GM18873 (cell line): ENCODE measurements at regions not wholly inside any gene's neighbourhood (a gene's known extent, or its start where the extent isn't known, plus 50 kb on each side); places are given as distances from the start of the nearest gene placed in this dataset.

Source experiments
- ATAC-seq: cut with Tn5 transposase; IDR thresholded peaks from one replicate; pipeline ENCODE4 v1.9.1; 2021; ENCODE audit warnings: mild to moderate bottlenecking, moderate library complexity, moderate number of reproducible peaks; ENCODE audit not compliant: unreplicated experiment, low FRiP score

DNA sequence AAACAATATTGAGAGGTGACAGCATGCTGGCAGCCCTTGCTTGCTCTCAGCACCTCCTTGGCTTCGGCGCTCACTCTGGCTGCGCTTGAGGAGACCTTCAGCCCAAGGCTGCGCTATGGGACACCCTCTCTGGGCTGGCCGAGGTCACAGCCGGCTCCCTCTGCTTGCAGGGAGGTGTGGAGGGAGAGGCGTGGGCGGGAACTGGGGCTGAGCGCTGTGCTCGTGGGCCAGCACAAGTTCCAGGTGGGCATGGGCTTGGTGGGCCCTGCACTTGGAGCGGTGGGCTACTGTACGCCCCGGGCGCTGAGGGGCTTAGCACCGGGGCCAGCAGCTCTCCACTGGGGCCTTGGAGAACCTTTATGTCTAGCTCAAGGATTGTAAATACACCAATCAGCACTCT, 1613.8 kb upstream of the IGFBP7 start:
- no peak for ATAC-seq

DNA sequence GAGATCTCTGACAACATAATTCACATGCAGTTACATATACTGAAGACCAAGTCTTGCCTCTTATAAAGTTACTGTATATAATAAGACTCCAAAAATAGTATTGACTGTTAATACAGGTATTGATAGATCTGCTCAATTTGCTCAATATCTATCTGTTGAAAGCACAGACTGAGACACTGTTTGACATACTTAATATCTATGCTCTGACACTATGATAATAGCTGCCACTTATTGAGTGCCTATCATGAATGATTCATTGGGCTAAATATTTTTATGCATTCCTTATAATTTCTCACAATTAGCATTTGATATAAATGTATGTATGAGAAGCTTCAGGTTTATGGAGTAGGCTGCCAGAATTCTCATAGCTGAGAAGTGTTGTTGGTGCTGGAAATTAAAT, 1600.9 kb upstream of the IGFBP7 start:
- no peak for ATAC-seq

DNA sequence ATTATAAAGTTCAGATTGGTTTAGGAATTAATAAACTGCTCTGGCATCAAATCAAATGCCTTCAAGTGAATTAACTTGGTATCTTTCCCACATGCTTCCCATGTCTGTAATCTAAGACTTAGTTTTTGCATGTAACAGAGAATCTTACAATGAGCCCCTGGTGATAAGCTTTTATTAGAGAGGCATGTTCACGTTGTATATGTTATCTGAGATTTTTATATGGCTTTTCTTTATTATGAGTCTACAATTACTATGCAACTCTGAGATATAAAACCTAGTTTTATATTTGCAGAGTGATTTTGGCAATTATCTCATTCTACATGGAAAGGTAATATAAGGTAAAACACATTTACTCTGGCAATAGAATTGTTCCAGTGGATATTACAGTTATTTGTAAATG, 1578.4 kb upstream of the IGFBP7 start:
- ATAC-seq, result no peak

DNA sequence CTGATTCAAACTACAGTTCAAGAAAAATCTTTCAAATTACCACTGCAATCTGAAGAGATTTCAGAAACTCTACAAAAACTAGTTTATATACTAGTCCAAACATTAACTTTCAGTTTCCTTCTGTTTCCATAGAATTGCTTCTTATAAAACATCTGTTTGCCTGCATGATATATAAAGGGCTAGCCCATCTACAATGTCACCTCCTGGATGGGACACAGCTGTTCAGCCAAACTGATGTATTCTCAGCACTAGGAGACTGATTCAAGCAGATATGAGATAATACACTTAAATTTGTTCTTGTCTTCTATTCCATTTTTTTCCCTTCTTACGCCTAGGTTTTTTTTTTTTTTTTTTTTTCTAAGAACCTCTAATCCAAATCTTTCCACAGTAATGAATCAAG, 1569.7 kb upstream of the IGFBP7 start:
- ATAC-seq, result no peak

DNA sequence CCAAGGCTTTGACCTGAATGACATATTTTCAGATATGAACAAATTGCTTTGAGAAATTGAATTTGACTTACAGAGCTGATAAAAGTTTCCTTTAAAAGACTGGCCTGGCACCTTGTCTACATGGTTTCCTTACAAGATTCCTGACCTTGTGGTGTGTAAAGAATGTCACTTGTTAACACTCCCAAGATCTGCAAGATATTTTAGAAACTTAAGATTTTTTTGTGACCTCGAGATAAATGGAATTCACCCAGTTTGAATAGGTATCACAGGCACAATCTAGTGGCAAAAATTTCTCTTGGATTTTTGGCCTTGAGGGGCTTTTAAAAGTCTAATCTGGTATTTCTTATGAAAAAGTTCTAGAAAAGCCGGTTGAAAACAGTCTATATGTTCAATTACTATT, 1568.9 kb upstream of the IGFBP7 start:
- ATAC-seq, result no peak

DNA sequence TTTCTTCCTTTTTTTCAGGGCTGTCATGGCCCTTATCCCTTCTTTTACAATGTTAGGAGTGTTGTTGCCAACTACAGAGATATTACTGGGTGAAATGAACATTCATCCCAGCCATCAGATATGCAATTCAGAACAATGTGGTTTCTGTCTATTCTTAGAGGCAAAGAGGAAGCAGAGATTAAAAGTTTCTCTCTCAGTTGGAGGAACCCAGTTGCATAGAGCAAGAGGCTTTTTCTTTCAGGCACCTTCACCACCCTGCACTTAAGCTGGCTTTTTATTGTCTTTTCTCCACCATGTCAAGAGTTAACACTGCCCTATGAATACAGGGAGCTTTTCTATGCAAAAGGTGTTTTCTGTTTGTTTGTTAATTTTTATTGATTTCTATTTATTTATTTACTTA, 1559.6 kb upstream of the IGFBP7 start:
- no peak for ATAC-seq

DNA sequence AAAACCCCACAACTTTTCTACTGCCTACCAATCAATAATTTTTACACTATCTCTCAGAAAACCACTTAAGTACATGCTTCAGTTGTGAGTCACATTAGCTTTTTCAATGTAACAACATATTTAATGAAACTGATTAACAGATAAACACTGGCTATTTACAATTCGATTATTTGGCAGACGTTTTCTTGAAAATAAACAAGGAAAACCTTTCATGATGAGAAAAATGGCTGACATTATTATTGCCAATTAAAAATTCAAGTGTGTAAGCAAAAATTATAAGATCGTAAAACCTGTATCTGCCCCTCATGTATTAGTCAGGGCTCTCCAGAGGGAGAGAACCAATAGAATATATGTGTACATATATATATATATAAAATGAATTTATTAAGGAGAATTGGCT, 1555.5 kb upstream of the IGFBP7 start:
- ATAC-seq, result no peak

DNA sequence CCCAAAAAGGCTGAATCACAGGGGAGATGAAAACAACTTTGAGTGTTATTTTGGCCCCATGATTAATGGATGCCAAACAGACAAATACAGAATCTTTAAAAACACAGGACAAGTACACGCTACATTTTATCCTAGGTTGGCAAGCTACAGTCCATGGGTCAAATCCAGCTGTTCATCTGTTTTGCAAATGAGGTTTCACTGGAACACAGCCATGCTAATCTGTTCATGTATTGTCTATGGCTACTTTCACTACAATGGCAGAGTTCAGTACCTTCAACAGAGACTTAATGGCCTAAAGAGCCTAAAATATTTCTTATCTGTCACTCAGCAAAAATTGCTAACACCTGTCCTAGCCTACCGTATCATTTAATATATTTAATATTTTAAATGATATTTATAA, 1548.5 kb upstream of the IGFBP7 start:
- no peak for ATAC-seq

DNA sequence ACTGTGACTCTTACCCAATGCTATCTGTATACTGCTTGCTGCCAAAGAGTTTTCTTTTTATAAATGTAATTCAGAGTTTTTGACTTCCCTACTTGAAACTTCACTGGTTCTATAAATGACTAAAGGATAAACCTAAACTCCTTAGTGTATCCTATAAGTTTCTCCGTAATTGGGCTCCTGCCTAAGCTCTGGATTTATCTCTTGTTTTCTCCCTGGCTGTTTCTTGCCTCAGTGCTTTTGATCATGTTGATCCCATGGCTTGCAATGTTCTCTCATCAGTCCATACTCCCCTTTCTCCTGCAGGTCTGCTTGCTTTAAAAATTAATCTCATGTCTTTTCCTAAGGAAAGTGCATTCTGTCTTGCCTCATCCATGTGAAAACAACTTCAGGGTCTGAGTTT, 1543.1 kb upstream of the IGFBP7 start:
- ATAC-seq, result no peak

DNA sequence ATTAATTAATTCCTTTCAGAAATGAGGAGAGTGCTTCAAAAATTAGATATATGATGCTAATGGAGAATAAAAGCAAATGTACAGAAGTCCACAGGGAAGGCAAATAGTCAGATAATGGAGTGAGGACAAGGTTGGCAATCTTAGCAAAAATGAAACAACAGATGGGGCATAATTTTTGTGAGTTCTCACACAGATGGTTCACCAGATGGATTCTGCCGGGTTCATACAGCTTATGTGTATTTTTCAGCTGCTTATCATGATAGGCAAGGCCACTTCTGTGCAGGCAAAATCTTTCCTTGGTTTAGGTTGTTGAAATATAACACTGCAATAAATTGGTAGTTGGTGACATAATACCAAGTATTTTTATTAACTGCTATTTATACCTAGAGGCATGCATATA, 1539.0 kb upstream of the IGFBP7 start:
- ATAC-seq, result no peak

DNA sequence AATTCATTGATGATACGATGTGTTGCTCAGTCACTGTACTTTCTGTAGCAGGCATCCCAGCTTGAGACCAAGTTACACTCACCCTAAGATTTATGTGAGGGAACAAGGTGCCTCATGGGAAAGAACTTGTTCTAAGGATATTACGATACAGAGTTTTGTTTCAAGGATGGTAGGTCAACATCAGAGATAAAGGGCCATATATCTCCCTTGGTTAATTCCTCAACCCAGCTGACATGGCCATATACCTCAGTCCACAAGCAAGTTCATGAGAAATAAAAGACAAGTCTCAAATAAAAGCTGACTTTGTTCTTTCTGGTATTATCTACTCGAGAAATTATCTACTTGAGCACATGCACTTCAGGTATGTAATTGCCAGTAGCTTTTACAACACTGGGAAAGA, 1535.9 kb upstream of the IGFBP7 start:
- ATAC-seq, result no peak

DNA sequence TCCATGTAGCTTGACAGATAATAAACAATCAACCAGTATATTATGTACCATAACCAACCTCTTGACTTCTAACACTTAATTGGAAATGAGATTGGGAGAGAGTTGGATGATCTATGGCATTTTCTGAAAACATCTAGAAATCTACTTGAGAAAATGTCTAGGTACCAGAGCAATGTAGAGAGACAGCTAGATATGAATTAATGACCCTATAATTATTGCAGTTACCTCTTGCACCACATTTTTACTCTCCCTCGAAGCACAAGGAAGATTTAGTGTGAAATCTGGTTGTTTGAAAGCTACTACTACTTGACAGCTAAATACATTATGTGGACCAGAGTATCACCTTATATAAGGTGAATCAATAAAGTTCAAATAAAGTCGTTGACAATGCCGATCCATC, 1534.4 kb upstream of the IGFBP7 start:
- no peak for ATAC-seq

DNA sequence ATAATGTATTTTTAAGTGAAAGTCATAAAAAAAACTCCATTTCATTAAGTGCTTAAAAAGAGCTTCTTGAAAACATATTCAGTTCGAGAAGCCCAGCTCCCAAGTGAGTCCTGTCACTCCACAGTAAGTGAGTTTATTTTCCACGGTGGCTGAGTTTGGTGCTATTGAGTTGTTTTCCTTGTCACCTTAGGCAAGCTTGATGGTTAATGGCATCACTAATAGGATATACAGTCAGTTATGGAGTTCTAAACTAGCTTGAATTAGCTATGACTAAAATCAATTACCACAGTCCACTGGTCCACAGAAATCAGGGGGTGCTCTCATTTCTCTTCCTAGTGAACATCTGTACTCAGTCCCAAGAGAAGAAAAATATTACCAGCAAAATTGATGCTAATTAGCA, 1526.2 kb upstream of the IGFBP7 start:
- ATAC-seq, result no peak

DNA sequence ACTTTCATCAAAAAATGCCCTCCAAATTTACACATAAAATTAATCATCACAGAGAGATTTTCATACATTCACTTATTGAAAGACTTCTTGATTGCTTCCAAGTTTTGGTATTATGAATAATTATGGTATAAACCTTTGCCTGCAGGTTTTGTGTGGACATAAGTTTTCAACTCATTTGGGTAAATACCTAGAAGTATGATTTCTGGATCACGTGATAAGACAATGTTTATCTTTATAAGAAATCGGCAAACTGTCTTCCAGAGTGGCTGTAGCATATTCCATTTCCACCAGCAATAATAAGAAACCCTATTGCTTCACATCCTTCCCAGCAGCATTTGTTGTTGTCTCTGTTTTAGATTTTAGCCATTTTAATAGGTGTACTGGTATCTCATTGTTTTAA, 1507.0 kb upstream of the IGFBP7 start:
- no peak for ATAC-seq

DNA sequence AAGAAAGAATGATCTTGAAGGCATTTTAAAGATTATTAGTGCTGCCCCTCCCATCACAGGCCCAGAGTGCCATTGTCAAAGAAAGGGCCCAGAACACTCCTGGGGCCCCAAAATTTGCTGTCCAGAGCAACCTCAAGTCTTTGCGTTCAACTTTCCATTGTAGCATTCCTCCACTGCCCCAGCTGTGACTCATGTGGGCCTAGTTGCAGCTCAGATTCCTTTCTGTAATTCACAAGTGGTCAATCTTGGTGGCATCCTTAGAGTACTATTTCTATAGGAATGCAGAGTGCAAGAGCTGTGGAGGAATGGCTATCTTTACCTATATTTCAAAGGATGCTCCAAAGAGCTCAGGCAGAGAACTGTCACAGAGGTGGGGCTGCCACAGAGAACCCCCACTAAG, 1500.8 kb upstream of the IGFBP7 start:
- ATAC-seq, result no peak

DNA sequence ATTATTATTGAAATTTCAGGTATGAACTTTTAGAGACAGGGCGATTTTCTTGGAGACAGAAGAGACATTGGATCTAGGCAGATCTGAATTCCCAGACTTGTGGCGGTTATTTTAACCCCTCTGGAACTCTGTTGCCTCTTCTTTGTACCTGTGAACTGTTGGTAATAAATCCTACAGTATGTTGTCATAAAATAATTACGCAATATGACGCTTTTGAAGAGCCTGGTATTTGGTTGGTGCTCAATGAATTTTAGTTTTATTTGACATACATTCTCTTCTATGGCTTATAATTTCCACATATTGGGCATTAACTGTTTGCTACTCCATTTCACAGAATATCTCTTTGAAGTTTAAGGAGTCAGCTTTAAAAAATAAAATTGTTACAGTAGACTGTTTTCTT, 1496.1 kb upstream of the IGFBP7 start:
- ATAC-seq, result no peak

DNA sequence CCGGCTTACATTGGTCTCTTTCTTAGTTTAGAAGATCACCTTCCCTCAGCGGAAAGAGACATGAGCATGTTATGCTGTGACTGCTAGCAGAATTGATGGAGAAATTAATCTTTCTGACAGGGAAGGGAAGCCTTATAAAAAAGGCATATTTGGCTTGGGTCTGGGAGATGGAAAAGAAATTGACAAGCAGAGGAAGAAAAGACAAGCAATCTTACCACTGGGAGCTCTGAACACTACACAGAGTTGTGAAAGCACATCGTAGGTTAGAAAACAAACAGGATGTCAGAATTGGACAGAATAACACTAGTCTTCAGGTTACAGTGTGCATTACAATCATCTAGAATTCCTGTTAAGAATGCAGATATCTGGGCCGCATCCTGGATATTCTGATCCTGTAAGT, 1493.8 kb upstream of the IGFBP7 start:
- ATAC-seq, result no peak

DNA sequence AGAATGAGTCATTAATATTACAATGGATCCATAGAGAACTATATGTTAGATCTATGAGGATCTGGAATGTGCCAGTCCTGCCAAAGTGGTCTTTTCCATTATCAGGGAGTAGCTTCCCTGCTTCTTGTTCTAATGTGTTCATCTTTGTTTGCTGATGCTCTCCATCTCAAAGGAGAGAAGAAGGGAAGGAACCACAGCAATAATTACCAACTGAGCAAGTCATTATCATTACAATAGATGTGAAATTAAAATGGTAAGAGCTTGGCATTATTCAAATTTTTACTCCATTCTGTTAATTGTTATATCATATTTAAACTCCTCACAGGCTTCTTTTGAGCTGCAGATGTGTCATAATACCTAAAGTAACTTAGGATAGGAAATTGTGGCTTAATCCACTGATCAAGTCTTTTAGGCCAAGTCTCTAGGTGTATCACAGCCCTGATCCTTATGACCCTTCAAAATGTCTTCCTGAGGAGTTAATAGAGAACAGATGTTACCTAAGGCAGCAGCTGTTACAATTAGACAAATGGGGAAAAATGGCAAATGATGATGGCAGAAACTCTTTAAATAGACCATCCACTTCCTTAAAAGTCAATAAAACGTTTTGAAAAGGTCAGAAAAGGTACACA, 1492.7 kb upstream of the IGFBP7 start:
- ATAC-seq, result no peak

DNA sequence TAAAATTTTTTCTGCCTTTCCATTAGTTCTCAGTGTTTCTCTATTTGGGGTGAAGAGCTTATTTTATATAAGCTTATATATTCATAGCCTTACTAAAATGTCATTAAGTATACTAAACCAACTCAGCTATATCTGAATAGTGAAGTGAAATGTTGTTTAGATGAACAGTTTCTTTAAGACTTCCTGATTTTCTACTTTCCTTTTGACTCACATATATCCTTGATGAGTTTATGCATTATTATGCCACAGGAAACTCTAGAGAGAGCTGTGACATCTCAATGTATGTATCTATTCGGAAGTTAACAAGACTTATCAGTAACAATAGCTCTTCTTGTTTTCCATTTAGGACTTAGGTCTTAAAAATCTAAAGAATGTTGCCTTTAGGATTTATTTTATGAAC, 1491.8 kb upstream of the IGFBP7 start:
- ATAC-seq, result no peak

DNA sequence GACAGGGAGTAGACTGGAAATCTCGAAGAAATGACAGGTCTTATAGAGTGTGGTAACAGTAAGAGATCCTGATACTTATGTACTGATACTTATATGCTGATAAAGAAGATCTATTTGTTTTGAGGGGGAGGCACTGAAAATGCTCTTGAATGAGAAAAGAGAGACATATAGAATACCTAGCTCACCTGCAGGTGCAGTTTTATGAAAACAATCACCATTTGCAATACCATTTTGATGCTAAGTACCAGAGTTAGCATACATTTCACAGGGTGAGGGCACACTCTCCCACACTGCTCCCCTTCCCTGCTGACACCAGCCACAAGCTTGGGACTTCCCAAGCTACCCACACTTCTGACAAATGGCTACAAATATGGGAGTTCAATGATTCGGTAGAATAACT, 1490.1 kb upstream of the IGFBP7 start:
- ATAC-seq, result no peak

DNA sequence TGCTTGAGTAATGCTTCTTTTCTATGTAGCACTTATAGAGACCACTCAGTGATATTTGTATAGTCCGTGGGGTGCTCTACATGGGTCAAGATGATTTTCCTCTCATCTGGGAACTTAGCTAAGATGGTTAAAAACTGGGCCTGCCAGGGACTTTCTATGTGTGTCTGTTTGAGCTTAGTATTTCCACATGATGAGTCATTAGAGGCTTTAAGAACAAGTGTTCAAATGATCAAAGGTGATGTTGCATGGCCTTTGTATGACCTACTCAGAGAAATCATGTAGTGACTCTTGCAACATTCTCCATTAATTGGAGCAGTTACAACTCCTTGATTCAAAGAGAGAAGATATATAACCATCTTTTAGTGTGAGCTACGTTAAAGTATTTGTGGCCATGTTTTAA, 1480.5 kb upstream of the IGFBP7 start:
- no peak for ATAC-seq

DNA sequence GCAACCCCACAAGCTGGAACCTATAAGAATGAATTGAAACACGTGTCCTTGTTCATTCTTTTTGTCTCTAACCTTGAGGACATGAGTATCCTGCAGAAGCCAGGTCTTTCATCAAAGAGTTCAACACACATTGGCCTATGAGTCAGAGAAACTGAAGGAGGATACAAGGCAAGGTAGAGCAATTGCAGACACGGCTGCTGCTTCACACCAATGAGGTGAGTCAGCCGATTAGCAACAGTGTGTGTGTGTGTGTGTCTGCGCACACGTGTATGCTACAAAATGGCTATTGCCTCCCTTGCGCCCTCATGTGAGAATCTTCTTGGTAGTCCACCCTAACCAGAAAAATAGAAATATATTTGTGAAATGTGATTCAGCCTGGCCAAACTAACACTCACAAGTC, 1477.7 kb upstream of the IGFBP7 start:
- no peak for ATAC-seq

DNA sequence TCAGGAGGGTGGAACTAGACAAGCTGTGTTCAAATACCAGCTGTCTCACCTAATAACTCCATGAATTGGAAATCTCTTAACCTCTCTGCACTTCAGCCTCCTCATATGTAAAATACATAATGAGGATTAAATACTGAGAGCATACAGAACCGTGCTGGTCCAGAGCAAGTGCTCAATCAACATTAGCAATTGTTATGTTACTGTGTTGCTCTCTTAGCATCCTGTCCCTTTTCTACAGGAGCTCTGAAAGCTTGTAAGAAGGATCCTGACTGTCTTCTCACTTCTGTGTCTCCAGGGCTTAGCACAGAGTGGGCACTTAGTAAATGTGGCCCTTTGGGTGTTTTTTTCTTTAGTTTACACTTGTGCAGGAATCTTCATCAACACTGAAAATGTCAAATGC, 1456.1 kb upstream of the IGFBP7 start:
- no peak for ATAC-seq
